GM19351 (cell line): ENCODE measurements at regions not wholly inside any gene's neighbourhood (a gene's known extent, or its start where the extent isn't known, plus 50 kb on each side); places are given as distances from the start of the nearest gene placed in this dataset.
"Not testable (repeated sequence)": the region's sequence is repeated elsewhere in the genome, so short reads cannot be mapped to it uniquely, and the experiment has no call there.

Source experiments
- ATAC-seq: cut with Tn5 transposase; IDR thresholded peaks from one replicate; pipeline ENCODE4 v1.9.1; 2021; ENCODE audit warnings: mild to moderate bottlenecking, moderate library complexity; ENCODE audit not compliant: unreplicated experiment

GRCh38 chr4:97140545-97140944 is 1002.7 kb downstream of the STPG2 start:
- ATAC-seq, result no peak

DNA sequence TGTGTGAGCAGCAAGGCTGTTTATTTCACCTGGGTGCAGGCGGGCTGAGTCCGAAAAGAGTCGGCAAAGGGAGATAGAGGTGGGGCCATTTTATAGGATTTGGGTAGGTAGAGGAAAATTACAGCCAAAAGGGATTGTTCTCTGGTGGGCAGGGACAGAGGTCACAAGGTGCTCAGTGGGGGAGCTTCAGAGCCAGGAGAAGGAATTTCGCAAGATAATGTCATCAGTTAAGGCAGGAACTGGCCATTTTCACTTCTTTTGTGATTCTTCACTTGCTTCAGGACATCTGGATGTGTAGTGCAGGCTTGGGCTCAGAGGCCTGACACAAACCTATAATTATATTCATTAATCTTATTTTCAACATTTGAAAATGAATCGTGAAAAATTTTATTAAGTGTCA is 1001.9 kb downstream of the STPG2 start:
- ATAC-seq, result not testable (repeated sequence)

- ATAC-seq, result no peak
Measured at GRCh38 chr4:97142410-97142809, 1000.9 kb downstream of the STPG2 start.

DNA sequence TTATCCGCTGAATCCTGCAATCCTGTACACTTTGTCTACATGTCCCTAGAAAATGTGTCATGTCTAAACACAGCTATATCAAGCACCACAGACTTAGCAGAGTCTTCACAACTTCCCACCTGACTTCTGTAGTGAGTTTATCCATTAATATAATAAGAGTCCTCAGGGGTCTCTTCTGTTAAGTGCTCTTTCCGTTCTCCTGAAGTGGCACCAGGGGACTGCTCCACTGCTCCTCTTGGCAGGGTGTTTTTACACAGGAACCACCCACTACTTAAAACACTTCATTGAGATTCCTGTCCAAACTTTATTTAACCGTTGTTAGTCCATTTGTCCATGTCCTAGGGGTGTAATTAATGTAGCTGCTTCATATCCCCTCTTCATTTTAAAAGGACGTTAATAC is 1000.4 kb downstream of the STPG2 start:
- no peak for ATAC-seq

GRCh38 chr4:97144199-97144598 is 999.1 kb downstream of the STPG2 start:
- ATAC-seq, result no peak

GRCh38 chr4:97150966-97151365 is 992.3 kb downstream of the STPG2 start:
- ATAC-seq, result no peak

DNA sequence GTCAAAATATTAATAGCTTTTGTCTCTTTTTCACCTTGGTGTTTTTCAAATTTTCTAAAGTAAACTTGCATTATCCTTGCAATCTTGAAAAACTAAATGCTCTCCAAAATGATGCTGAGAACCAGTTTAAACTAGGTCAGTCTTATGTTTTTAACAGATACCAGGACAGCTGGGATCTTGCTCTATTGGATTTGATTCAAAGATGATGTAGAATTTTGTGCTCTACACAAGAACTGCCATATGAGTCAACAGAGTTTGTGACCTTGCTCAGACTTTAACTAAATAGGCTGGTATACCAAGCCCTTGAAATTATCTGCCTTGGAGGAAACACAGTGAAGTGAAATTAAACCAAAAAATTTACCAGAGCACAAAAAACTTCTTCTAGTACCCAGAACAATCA is 991.1 kb downstream of the STPG2 start:
- no peak for ATAC-seq

DNA sequence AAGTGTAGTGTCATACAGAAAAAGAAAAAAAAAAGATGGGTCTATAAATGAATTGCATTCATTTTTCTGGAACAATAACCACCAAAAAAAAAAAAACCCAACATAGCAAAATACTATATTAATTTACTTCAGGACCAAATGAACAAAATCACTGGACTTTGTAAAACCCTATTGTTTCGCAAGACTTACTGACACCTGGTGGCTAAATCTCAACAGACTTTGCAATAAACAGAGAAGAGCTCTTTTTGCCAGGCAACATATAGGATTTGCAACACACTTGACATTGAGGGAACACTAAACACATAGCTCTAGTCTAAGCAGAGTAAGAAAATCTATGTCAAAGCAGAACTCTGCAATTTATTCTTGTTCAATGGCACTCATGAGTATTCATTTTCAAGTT is 990.2 kb downstream of the STPG2 start:
- ATAC-seq, result no peak

DNA sequence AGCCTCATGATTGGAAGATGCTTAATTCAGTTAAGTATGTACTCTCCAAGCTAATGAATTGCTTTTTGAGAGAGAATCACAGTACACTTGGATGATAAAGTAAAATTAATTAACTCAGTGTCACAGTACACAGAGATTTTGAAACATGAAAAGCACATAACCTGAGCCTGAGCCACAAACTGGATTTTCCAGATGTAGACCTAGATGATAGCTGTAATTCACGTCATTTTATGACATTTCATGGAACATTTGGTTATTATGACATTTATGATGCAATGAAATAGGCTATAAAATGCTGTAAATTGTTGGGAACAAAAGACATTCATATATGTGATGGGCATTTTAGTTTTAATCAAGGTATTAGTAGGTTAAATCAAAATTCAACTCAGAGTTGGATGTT is 983.7 kb downstream of the STPG2 start:
- ATAC-seq, result no peak

GRCh38 chr4:97185233-97185632 is 958.0 kb downstream of the STPG2 start:
- ATAC-seq, result no peak

DNA sequence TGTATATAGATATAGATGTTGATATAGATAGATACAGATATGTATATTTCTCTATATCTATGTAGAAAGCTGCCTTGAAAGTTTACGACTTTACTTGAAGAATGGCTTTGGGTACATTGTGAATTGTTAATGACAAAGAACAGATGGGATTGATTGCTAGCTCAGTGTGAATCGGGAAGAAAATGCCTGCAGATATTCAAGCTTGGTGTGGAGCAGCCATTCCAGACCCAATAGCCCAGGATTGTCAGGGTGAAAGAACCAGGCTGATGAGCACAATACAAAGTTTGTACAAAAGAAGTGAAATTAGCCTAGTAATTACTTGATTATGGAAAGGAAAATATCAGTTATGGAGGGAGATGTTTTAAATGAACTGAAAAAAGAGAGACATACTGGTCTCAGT is 946.2 kb downstream of the STPG2 start:
- no peak for ATAC-seq

DNA sequence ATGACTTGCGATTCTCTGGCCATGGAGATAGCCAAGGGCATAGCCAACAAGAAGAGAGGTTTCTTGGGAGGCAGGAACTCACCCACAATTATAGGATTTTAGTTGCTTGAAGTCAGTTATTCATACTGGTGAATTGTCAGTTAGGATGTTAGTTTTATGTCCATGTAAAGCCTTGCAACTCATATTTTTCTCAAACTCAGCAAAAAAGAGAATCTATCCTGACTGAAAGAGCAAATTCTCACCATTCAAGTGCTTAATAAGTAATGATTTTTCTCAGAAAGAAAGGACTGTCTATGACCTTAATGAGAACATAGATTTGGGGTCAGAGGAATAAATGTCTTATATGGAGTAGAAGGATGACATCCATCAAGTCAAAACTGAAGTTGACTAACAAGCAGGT is 934.5 kb downstream of the STPG2 start:
- no peak for ATAC-seq

DNA sequence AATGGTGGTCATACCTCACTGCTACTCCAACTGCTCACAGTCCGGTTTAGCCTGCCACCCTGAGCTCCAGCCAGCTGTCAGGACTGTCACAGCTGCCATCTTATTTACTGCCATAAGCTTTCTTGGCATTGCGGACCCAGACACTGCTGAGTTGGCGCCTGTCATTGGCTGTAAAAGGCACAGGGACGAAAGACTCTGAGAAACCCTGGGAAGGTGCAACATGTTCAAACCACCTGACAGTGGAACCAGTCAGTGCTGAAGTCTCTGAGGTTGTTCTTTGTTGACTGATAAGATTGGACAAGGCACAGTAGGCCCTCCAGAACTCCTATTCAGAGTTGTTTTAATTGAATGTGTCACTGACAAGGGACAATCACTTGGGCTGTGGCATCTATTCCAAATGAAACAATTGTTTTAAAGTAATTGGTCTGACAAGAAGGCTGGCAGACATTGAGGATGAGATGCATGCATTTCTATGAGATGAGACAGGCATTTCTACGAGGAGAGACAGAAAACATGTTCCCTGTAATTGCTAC is 927.8 kb downstream of the STPG2 start:
- ATAC-seq, result no peak

- ATAC-seq, result no peak
Measured at GRCh38 chr4:97216046-97216445, 927.2 kb downstream of the STPG2 start.

DNA sequence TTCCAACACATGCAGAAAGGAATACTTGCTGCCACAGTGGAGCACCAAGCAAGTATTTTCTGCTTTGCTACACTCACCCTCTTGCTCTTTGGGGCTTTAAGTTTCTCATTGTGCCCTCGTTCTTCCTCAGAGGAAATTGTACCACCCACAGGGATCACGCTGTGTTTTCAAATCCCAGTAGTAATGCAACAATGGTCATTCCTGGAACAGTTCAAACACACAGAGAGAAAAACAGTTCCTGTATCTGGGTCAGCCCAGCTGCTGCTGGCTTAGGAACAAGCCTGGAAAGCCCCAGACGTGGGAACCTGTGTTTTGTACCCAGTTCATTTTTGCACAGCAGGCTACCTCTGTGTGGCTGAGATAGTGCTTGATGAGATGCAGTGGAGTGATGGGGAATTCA is 907.8 kb downstream of the STPG2 start:
- ATAC-seq, result no peak

GRCh38 chr4:97238956-97239666 is 904.2 kb downstream of the STPG2 start:
- no peak for ATAC-seq

DNA sequence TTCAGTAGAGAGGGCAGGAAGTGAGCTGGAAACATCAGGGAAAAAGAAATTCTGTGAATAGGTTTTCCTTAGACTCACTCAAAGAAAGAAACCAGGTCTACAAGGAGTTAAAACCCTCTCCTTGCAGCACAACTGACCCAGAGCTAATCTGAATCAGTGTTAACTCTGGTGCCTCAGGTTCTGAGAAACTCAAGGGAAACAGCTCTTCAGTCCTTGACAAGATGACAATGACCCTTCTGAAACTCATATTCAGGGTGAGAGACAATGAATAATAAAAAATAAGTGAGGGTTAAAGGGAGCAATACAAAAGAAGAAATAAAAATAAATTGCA is 903.6 kb downstream of the STPG2 start:
- no peak for ATAC-seq

DNA sequence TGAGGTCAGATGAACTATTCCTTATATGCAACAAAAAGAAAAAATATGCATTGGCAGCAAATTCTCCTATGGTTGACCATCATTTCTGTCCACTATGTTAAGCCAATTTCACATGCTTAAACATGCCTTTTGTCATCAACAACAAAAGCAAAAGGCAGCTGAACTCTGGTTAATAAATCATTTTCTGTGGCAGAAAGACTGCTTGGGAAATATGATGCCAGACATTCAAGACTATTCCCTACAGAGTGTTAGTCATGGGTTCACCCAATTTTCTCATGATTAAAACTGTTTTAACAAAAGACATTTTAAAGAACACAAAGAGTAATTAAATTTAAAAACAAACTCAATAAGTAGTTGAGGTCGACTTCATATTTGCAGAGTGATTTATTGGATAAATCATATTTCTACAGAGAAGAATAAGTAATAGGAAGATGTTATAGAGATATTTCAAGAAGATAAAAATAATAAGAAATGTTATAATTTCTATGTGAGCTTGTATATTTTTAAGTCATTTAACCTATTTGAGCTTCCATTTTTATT is 890.6 kb downstream of the STPG2 start:
- ATAC-seq, result no peak

GRCh38 chr4:97262769-97263168 is 880.5 kb downstream of the STPG2 start:
- ATAC-seq, result no peak

- no peak for ATAC-seq
Measured at GRCh38 chr4:97270051-97270450, 873.2 kb downstream of the STPG2 start.

DNA sequence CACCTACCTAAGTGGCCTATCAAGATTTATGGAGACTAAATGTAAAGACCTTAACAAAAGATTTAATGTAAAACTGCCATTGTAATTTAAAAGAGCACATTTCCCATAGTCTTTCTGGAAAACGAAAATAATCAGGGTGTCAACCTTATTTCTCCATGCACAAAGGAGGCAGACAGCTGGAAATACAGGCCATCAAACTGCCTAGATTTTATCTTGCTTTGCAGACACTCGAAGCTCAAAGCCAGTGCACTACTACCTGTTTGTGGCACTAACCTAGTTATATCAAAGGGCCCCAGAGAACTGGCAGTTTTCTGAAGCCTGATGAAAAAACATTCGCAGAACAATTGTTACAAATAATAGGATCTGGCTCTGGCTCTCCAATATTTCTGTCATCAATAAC is 863.9 kb downstream of the STPG2 start:
- no peak for ATAC-seq

- no peak for ATAC-seq
Measured at GRCh38 chr4:97300561-97300960, 842.7 kb downstream of the STPG2 start.

- no peak for ATAC-seq
Measured at GRCh38 chr4:97305351-97305750, 837.9 kb downstream of the STPG2 start.
